ENCODE measurements at regions not wholly inside any gene's neighbourhood (a gene's known extent, or its start where the extent isn't known, plus 50 kb on each side); places are given as distances from the start of the nearest gene placed in this dataset.
"Not testable (repeated sequence)": the region's sequence is repeated elsewhere in the genome, so short reads cannot be mapped to it uniquely, and the experiment has no call there.

DNA sequence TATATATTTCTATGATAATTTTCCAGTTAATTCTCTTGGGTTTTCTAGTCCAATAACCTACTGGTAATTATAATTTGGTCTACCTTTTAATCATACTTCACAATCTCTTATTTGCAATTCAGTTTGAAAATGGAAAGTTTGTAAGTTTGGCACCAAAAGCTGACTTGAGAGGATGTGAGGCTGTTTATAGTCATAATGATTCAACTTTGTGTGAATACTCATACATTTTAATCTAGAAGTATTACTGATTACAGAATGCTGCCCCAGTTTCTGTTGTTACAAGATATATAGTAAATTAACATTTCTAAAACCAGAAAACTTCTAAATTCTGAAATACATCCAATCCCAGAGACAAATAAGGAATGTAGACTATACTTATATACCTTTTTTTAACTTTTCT lies 158.2 kb downstream of the SLC38A4 start:
- DNase-seq: no peak

- DNase-seq: no peak
Observed at GRCh38 chr12:46664761-46665287, 161.0 kb downstream of the SLC38A4 start.

DNA sequence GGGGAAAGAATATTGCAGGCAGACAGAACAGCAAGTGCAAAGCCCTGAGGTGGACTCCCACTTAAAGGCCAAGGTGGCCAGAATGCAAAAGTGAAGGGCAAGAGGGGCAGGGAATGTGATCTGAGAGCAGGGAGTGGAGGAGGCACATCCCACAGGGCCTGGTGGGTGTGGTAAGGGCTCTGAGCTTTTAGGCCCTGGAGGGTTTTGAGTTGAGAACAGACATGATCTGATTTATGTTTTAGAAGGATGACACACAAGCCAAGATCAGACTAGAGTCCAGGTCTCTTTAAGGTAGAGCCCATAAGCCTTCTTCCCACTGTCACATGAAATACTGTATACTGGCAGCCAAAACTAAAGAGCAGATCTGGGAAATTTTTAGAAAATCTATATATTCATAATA lies 162.5 kb downstream of the SLC38A4 start:
- DNase-seq: no peak

DNA sequence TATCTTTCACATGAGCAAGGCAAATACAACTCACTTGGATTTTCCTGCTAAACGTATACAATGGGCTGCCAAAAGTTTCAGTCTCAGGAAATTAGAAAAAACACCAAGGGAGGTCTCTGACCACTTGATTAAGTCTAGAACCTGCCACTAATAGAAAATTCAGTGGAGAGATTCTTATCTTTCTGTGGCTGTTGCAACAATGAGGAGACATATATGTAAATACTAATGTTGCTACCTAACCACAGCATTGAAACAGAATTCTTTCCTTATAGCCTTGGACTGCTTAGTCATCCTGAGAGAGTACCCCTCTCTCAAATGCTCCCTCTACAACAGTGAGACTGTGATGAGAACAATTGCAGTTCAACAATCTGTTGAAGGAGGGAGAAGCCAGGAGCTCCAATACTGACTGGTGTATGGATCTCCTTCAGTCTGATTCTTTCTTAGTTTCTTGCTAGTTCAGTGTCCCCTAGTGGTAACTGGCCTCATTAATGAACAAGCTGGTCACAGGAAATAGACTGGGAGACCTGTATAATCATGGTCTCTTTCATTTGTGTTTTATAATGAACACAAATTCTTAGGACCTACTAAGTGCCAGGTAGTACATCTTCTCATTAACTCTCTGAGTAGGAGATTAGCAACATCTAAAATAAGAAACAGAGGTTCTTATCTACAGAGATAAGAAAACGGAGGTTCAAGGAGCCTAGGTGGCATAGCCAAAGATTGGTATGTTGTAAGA lies 164.5 kb downstream of the SLC38A4 start:
- DNase-seq: no peak

DNA sequence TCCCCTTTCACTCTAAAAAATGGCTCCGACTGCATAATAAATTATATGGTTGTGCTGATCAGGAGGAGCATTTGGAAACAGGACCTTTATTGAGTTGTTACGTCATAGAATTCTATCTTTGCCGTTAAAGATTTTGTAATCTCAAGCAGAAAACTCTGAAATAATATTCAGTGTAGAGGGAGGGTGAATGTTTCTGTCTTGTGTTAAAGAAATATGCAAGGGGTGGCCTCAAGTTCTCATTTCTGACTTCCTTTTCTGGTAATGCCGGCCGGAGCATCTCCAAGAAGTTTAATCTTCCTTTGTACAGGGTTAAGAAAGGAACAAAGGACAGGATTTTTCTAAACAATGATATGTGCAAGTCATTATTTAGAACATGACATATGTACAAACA lies 165.1 kb downstream of the SLC38A4 start:
- DNase-seq: no peak

GRCh38 chr12:46660276-46660675 lies 165.5 kb downstream of the SLC38A4 start:
- DNase-seq: no peak

DNA sequence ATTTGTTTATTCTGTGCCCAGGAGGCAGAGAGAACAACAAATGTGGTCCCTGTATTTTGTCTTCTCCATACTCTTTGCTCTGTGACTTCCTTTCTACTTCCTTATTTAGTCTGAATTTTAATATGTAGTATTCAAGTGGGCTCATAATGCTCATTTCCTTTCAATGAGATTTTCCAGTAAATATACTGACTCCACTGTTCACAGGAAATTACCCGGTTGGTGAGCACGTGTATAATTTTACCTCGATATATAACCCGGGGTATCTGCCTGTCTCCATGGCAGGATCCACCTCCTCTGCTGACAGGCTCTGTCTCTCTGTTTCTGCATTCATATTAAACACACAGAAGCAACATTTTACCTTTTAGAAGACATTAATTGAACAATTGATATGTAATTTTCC lies 166.0 kb downstream of the SLC38A4 start:
- no peak for DNase-seq

GRCh38 chr12:46659032-46659650 lies 166.7 kb downstream of the SLC38A4 start:
- no peak for DNase-seq

- DNase-seq: no peak
Observed at GRCh38 chr12:46657453-46658411, 168.1 kb downstream of the SLC38A4 start.

DNA sequence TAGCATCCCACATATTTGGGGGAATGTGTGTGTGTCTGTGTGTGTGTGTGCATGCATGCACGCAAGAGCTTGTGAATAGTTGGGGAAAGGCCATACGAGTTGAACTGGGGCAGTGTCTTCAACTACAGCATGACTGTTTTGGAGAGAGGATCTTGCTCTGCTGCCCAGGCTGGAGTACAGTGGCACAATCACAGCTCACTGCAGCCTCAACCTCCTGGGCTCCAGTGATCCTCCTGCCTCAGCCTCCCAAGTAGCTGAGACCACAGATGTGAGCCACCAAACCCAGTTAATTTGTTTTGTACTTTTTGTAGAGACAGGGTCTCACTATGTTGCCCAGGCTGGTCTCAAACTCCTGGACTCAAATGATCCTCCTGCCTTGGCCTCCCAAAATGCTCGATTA lies 169.8 kb downstream of the SLC38A4 start:
- DNase-seq: not testable (repeated sequence)

DNA sequence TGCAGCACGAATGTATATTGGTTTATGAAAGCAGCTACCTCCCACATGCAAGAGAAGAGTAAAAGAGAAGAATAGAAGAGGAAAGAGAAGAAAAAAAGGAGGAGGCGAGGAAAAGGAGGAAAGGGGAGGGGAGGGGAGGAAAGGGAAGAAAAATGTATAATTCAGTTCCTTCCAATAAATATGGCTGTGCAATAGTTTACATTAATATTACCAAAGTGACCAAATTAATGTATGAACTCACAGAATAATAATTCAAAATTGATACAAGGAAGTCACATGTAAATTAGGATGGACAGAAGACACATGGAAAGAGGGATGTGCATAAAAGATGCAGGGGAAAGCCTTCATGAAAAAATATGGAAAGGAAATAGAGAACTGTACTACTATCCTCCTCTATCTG lies 172.5 kb downstream of the SLC38A4 start:
- no peak for DNase-seq

- DNase-seq: no peak
Observed at GRCh38 chr12:46652692-46653091, 173.1 kb downstream of the SLC38A4 start.

DNA sequence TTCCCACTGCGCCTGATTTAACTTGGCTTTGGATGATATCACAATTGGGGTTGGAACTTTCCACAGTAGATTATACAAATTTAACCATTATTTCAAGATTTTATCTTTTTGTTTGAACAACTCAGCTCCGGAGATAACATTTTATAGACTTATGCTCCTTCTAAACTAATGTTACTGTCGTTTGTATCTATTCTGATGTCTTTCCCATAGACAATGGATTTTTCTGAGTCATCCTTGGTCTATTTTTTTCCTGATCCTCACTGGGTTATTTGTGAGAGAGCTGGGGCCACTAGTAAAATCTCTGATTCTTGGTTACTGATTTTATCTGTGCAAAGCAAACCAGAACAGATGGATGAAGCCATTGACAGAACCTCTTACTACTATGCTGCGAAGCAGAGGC lies 175.1 kb downstream of the SLC38A4 start:
- no peak for DNase-seq

- no peak for DNase-seq
Observed at GRCh38 chr12:46649433-46649832, 176.4 kb downstream of the SLC38A4 start.

DNA sequence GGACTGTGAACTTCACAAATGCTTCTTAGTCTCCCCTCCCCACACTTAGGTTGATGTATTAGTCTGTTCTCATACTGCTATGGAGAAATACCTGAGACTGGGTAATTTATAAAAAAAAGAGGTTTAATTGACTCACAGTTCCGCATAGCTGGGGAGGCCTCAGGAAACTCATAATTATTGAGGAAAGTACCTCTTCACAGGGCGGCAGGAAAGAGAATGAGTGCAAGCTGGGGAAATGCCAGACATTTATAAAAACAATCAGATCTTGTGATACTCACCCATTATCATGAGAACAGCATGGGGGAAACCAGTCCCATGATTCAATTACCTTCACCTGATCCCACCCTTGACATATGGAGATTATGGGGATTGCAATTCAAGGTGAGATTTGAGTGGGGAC lies 178.8 kb downstream of the SLC38A4 start:
- DNase-seq: no peak

- not testable (repeated sequence) for DNase-seq
Observed at GRCh38 chr12:46641649-46642048, 184.1 kb downstream of the SLC38A4 start.

GRCh38 chr12:46635818-46636217 lies 190.0 kb downstream of the SLC38A4 start:
- no peak for DNase-seq

DNA sequence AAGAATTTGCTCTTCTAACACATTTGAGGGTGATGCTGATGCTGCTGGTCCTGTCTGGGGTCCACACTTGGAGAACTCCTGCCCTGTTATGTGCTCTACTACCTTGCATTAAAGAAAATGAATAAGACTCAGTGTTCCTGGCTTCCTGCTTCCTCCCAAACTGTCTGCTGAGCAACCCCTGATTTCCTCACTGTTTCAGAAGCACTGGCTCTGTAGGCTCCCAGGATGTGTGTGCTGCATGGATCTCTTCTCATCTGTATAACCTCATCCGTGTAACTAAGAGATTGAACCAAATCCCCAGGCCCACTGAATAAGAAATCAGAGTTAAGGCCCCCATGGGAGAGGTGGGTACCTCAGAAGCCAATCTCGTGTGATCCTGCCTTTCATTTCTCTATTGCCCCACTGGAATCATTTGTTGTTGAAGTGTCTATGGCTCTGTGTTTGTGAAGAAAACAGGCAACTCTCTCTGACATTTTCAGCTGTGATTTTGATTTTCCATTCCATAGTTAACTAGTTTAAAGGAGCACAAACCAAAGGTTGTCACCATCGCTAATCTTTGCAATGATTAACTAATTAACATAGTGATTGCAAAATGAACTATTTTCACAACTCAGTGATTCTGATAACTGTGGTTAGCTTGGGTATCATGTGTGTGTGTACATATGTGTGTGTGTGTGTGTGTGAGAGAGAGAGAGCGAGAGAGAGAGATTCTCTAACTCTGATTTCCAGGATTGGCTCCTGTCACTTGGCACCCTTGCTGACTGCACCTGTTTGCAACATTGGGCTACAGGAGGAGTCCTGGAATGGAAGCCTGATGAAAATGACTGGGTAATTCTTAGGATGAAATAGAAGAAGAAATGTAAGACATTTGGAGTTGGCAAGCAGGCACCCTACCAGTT lies 196.2 kb downstream of the SLC38A4 start:
- DNase-seq: no peak

- DNase-seq: no peak
Observed at GRCh38 chr12:46628176-46628575, 197.6 kb downstream of the SLC38A4 start.

- DNase-seq: no peak
Observed at GRCh38 chr12:46627686-46628085, 198.1 kb downstream of the SLC38A4 start.

DNA sequence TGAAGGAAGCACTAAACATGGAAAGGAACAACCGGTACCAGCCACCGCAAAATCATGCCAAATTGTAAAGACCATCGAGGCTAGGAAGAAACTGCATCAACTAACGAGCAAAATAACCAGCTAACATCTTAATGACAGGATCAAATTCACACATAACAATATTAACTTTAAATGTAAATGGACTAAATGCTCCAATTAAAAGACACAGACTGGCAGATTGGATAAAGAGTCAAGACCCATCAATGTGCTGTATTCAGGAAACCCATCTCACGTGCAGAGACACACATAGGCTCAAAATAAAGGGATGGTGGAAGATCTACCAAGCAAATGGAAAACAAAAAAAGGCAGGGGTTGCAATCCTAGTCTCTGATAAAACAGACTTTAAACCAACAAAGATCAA lies 206.3 kb downstream of the SLC38A4 start:
- DNase-seq: not testable (repeated sequence)

GRCh38 chr12:46617737-46618136 lies 208.1 kb downstream of the SLC38A4 start:
- not testable (repeated sequence) for DNase-seq

Measured in activated CD4-positive, CD25-positive, alpha-beta regulatory T cell (primary cell).